GM10266 (cell line): ENCODE measurements at regions not wholly inside any gene's neighbourhood (a gene's known extent, or its start where the extent isn't known, plus 50 kb on each side); places are given as distances from the start of the nearest gene placed in this dataset.

Source experiments
- DNase-seq: peaks from one replicate; pipeline ENCODE4 v3.0.0; 2012; ENCODE audit errors: extremely low spot score
- CTCF ChIP-seq: IDR thresholded peaks from 2 replicates; pipeline ENCODE4 v1.5.1; 2012; ENCODE audit warnings: mild to moderate bottlenecking, low read depth; ENCODE audit not compliant: control insufficient read depth, insufficient read depth; ENCODE audit errors: missing control alignments

DNA sequence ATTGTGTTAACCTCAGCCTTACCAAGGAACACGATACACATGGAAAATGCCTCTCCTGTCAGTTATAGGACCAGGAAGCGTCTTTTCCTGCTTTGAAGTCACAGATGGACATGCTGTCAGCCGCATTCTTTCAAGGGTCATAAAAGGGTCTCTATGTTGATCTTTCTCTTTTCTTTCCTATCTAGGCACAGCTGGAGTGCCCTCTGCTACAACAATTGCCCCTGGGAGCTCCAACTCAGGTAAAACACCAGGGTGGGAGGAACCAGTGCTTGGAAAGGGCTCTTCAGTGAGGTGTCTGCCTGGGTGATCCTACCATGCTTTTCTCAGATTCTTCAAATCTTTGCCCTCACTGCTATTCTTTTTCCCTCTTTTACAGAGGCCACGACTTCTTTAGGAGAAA, 157.4 kb upstream of the CNTN1 start:
- no peak for TF ChIP-seq CTCF
- no peak for DNase-seq

GRCh38 chr12:40551466-40551865, 140.8 kb upstream of the CNTN1 start:
- no peak for DNase-seq
- TF ChIP-seq CTCF = no peak

- TF ChIP-seq CTCF = no peak
- DNase-seq = no peak
Measured at GRCh38 chr12:40552868-40553267, 139.4 kb upstream of the CNTN1 start.

GRCh38 chr12:40557980-40558379, 134.3 kb upstream of the CNTN1 start:
- DNase-seq = no peak

DNA sequence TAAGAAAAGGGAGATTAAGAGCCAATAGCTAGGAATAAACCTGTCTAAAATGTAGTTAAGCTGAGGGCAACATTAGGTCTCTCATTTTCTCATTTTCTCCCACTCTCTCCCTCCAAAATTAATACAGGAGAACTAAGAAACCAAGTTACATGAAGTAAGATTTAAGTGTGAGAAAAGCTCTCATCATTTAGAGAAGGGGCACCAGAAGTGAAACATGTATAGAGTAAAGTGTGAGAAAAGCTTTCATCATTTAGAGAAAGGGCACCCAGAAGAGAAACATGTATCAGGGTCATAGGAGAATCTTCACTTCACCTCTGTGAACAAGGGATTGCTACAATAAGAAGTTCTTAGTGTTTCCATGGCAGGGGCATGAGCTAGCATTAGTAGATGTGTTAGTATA, 132.4 kb upstream of the CNTN1 start:
- TF ChIP-seq CTCF = no peak
- peak; percentile 23 for DNase-seq

More at GRCh38 chr12:40557980-40558379, 134.3 kb upstream of the CNTN1 start:
- no peak for TF ChIP-seq CTCF

GRCh38 chr12:40560848-40561247, 131.4 kb upstream of the CNTN1 start:
- no peak for DNase-seq
- no peak for TF ChIP-seq CTCF

DNA sequence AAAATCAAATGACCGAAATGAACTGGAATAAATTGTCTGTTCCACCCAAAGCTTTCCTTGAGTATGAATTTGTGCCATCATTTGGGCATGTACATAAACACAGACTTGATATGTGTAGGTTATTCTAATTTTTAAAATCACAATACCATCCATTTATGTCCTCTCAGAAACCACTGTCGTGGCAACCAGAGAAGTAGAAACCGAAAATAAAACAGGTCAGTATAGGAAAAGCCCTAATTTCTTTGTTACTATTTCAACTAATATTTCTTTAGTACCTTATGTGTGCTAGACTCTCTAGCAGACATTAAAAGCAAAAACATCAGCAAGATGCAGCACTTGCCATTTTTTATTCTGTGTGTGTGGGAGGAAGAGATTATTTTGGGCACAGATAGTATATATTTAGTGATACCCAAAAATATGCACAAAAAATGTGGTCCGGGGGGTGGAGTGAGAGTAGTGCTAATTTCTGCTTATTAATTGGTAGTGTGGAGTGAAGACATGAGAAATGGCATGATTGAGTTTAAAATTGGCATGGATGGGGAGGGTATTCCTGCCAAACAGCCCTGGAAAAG, 130.8 kb upstream of the CNTN1 start:
- no peak for TF ChIP-seq CTCF
- DNase-seq = peak; percentile 9
